Mucosa of descending colon (tissue), 3 donors: ENCODE measurements at regions not wholly inside any gene's neighbourhood (a gene's known extent, or its start where the extent isn't known, plus 50 kb on each side); places are given as distances from the start of the nearest gene placed in this dataset.

Experiments used
- ATAC-seq: fragments of 200-7000 bp; cut with Tn5 transposase; one replicate; pipeline ENCODE4 v1.9.1; 2020; ENCODE audit warnings: mild to moderate bottlenecking, moderate library complexity
- DNase-seq, 3 donors: peaks; one replicate each; pipeline ENCODE4 v3.0.0-alpha.2; 2020
- H3K36me3 ChIP-seq: fragments of 200-600 bp; one replicate; pipeline ENCODE4 v1.8.0; 2021; ENCODE audit warnings: low read depth, mild to moderate bottlenecking
- H3K4me1 ChIP-seq: fragments of 200-600 bp; one replicate; pipeline ENCODE4 v1.8.0; 2021; ENCODE audit warnings: low read depth, mild to moderate bottlenecking
- H3K4me3 ChIP-seq: fragments of 200-600 bp; one replicate; pipeline ENCODE4 v1.8.0; 2021; ENCODE audit warnings: mild to moderate bottlenecking
- H3K9me3 ChIP-seq: fragments of 200-600 bp; one replicate; pipeline ENCODE4 v1.8.0; 2021; ENCODE audit warnings: mild to moderate bottlenecking
- CTCF ChIP-seq: fragments of 200-600 bp; IDR thresholded peaks from one replicate; pipeline ENCODE4 v1.8.0; 2022; ENCODE audit warnings: antibody characterized with exemption, mild to moderate bottlenecking
- intact Hi-C, 2 donors: fragments of 100-400 bp; cut with DNase I in 1 of 2; cut with micrococcal nuclease in 1 of 2; formaldehyde crosslinking; loops; one replicate each; pipeline versions ENCODE4 v1.11.0 to v1.11.1; 2022; cut with DNase I, micrococcal nuclease
- donor health status: DM: no; HTN: no; CAD: no; lungs with moderate emphysema.
- donor health status: DM: no; HTN: no; CAD: no.
- donor health status: DM: no; HTN: yes; CAD: no.

GRCh38 chr6:169862892-169863525, 111.6 kb downstream of the ERMARD start:
- no peak overlapping the region for H3K4me3 ChIP-seq
- ATAC-seq (no peak), DNase-seq (no peak)
- no peaks in the 10 kb centered on the region for H3K36me3 ChIP-seq
- intact Hi-C loops, result no loop called here
- TF ChIP-seq CTCF, result no peak
- H3K4me1 ChIP-seq, result no peaks in the 10 kb centered on the region
- peaks cover under 1% of the 10 kb centered on the region for H3K9me3 ChIP-seq

GRCh38 chr6:169862043-169862891, 110.8 kb downstream of the ERMARD start:
- no peak for DNase-seq
- TF ChIP-seq CTCF, result no peak
- ATAC-seq, result peak; percentile 26
- intact Hi-C loops, result no loop called here
- Histone ChIP-seq H3K4me1 (no peaks in the 10 kb centered on the region), H3K4me3 (no peak overlapping the region), H3K9me3 (peaks cover 5% of the 10 kb centered on the region), H3K36me3 (no peaks in the 10 kb centered on the region)

- TF ChIP-seq CTCF, result no peak
- Histone ChIP-seq H3K4me1 (no peaks in the 10 kb centered on the region), H3K4me3 (no peak overlapping the region), H3K36me3 (no peaks in the 10 kb centered on the region), H3K9me3 (peaks cover 5% of the 10 kb centered on the region)
- no peak for DNase-seq
- no peak for ATAC-seq
- intact Hi-C loops, result no loop called here
Observed at GRCh38 chr6:169861431-169862042, 110.1 kb downstream of the ERMARD start.

- ATAC-seq, result no peak
Observed at GRCh38 chr6:169859978-169860703, 108.7 kb downstream of the ERMARD start.

More at GRCh38 chr6:169859978-169860703, 108.7 kb downstream of the ERMARD start:
- no peak for TF ChIP-seq CTCF
- Histone ChIP-seq H3K4me1 (no peaks in the 10 kb centered on the region), H3K36me3 (no peaks in the 10 kb centered on the region), H3K9me3 (peaks cover 5% of the 10 kb centered on the region), H3K4me3 (no peak overlapping the region)
- intact Hi-C loops, result no loop called here
- no peak for DNase-seq
